HUES48 (cell line): ENCODE measurements at regions not wholly inside any gene's neighbourhood (a gene's known extent, or its start where the extent isn't known, plus 50 kb on each side); places are given as distances from the start of the nearest gene placed in this dataset.
"Not testable (repeated sequence)": the region's sequence is repeated elsewhere in the genome, so short reads cannot be mapped to it uniquely, and the experiment has no call there.

Source experiments
- H3K27ac ChIP-seq: one replicate; pipeline ENCODE4 v1.7.0; 2013; ENCODE audit warnings: low read depth, low read length, inconsistent platforms
- H3K27me3 ChIP-seq: 2 replicates; pipeline ENCODE4 v1.6.1; 2013; ENCODE audit warnings: mild to moderate bottlenecking, low read length; ENCODE audit not compliant: control insufficient read depth, insufficient read depth
- H3K36me3 ChIP-seq: 2 replicates; pipeline ENCODE4 v1.6.1; 2013; ENCODE audit warnings: low read length; ENCODE audit not compliant: control insufficient read depth, insufficient read depth
- H3K4me1 ChIP-seq: 2 replicates; pipeline ENCODE4 v1.6.1; 2013; ENCODE audit warnings: mild to moderate bottlenecking, low read length; ENCODE audit not compliant: control insufficient read depth, insufficient read depth
- H3K4me3 ChIP-seq: 2 replicates; pipeline ENCODE4 v1.5.1; 2013; ENCODE audit warnings: mild to moderate bottlenecking, low read depth, low read length
- H3K9ac ChIP-seq: 2 replicates; pipeline ENCODE4 v1.6.1; 2013; ENCODE audit warnings: mild to moderate bottlenecking, low read depth, low read length, moderate library complexity
- H3K9me3 ChIP-seq: 2 replicates; pipeline ENCODE4 v1.6.1; 2013; ENCODE audit warnings: low read length; ENCODE audit not compliant: control insufficient read depth, insufficient read depth

- H3K27me3 ChIP-seq, H3K4me1 ChIP-seq, H3K27ac ChIP-seq, H3K36me3 ChIP-seq, H3K9me3 ChIP-seq, H3K4me3 ChIP-seq, H3K9ac ChIP-seq: not testable (repeated sequence)
Observed at GRCh38 chr18:8913606-8914403, 188.7 kb upstream of the NDUFV2 start.

GRCh38 chr18:8914404-8915264 lies 187.9 kb upstream of the NDUFV2 start:
- not testable (repeated sequence) for H3K9ac ChIP-seq, H3K27ac ChIP-seq, H3K4me3 ChIP-seq, H3K4me1 ChIP-seq, H3K36me3 ChIP-seq, H3K27me3 ChIP-seq, H3K9me3 ChIP-seq

- H3K4me3 ChIP-seq, H3K4me1 ChIP-seq, H3K9ac ChIP-seq, H3K27me3 ChIP-seq, H3K27ac ChIP-seq, H3K9me3 ChIP-seq, H3K36me3 ChIP-seq: not testable (repeated sequence)
Observed at GRCh38 chr18:8920856-8921787, 181.4 kb upstream of the NDUFV2 start.

GRCh38 chr18:8926464-8926863 lies 176.0 kb upstream of the NDUFV2 start:
- Histone ChIP-seq H3K4me1 (peaks cover 11% of the 10 kb centered on the region), H3K9me3 (peaks cover 26% of the 10 kb centered on the region), H3K27me3 (no peaks in the 10 kb centered on the region), H3K27ac (no peak overlapping the region), H3K9ac (no peak overlapping the region), H3K36me3 (no peaks in the 10 kb centered on the region), H3K4me3 (no peak overlapping the region)

- Histone ChIP-seq H3K27ac (no peak overlapping the region), H3K27me3 (no peaks in the 10 kb centered on the region), H3K4me3 (no peak overlapping the region), H3K9me3 (peaks cover 33% of the 10 kb centered on the region), H3K36me3 (no peaks in the 10 kb centered on the region), H3K4me1 (peaks cover 16% of the 10 kb centered on the region), H3K9ac (no peak overlapping the region)
Observed at GRCh38 chr18:8928044-8928443, 174.5 kb upstream of the NDUFV2 start.

GRCh38 chr18:8928847-8929780 lies 173.4 kb upstream of the NDUFV2 start:
- peaks cover 16% of the 10 kb centered on the region for H3K4me1 ChIP-seq
- no peaks in the 10 kb centered on the region for H3K36me3 ChIP-seq
- H3K27ac ChIP-seq, result no peak overlapping the region
- H3K9me3 ChIP-seq, result peaks cover 42% of the 10 kb centered on the region
- H3K27me3 ChIP-seq, result no peaks in the 10 kb centered on the region
- H3K4me3 ChIP-seq, result no peak overlapping the region
- H3K9ac ChIP-seq, result no peak overlapping the region

- Histone ChIP-seq H3K27me3 (no peaks in the 10 kb centered on the region), H3K36me3 (no peaks in the 10 kb centered on the region), H3K4me3 (no peak overlapping the region), H3K27ac (peak overlapping the region; percentile 43), H3K4me1 (peaks cover 16% of the 10 kb centered on the region), H3K9me3 (peaks cover 42% of the 10 kb centered on the region), H3K9ac (no peak overlapping the region)
Observed at GRCh38 chr18:8930990-8931616, 171.4 kb upstream of the NDUFV2 start.

GRCh38 chr18:8932866-8933265 lies 169.6 kb upstream of the NDUFV2 start:
- Histone ChIP-seq H3K9ac (no peak overlapping the region), H3K4me3 (no peak overlapping the region), H3K9me3 (peaks cover 36% of the 10 kb centered on the region), H3K27me3 (no peaks in the 10 kb centered on the region), H3K4me1 (peaks cover 28% of the 10 kb centered on the region), H3K27ac (no peak overlapping the region), H3K36me3 (no peaks in the 10 kb centered on the region)

- no peak overlapping the region for H3K4me3 ChIP-seq
- H3K4me1 ChIP-seq, result peaks cover 37% of the 10 kb centered on the region
- H3K36me3 ChIP-seq, result no peaks in the 10 kb centered on the region
- no peak overlapping the region for H3K27ac ChIP-seq
- no peaks in the 10 kb centered on the region for H3K27me3 ChIP-seq
- H3K9ac ChIP-seq, result no peak overlapping the region
- peaks cover 31% of the 10 kb centered on the region for H3K9me3 ChIP-seq
Observed at GRCh38 chr18:8933714-8934284, 168.7 kb upstream of the NDUFV2 start.
